Neural cell (in vitro differentiated cells): ENCODE measurements at regions not wholly inside any gene's neighbourhood (a gene's known extent, or its start where the extent isn't known, plus 50 kb on each side); places are given as distances from the start of the nearest gene placed in this dataset.

Experiments
- H2AFZ ChIP-seq: fragments of 200-600, 300-800 bp; sonication (generic), shearing (Covaris generic); 2 replicates; pipeline ENCODE4 v1.6.0; 2014; ENCODE audit warnings: low read depth, mild to moderate bottlenecking, antibody characterized with exemption, low read length, moderate library complexity
- H3F3A ChIP-seq: fragments of 200-600 bp; shearing (Covaris generic); 2 replicates; pipeline ENCODE4 v1.6.1; 2016; ENCODE audit warnings: mild to moderate bottlenecking, moderate library complexity, mixed read lengths, antibody characterized with exemption, low read length; ENCODE audit not compliant: insufficient read depth, poor library complexity, severe bottlenecking
- H3K27ac ChIP-seq: fragments of 200-600, 300-800 bp; sonication (generic), shearing (Covaris generic); 2 replicates; pipeline ENCODE4 v1.5.1; 2014; ENCODE audit warnings: mild to moderate bottlenecking, low read length, moderate library complexity
- H3K27me3 ChIP-seq: fragments of 300-800, 200-600 bp; sonication (generic), shearing (Covaris generic); 2 replicates; pipeline ENCODE4 v1.6.0; 2014; ENCODE audit warnings: mild to moderate bottlenecking, low read depth, low read length, moderate library complexity; ENCODE audit not compliant: insufficient read depth
- H3K36me3 ChIP-seq: fragments of 300-800, 200-600 bp; sonication (generic), shearing (Covaris generic); 2 replicates; pipeline ENCODE4 v1.5.1; 2014; ENCODE audit warnings: mild to moderate bottlenecking, antibody characterized with exemption, low read length, moderate library complexity; ENCODE audit not compliant: insufficient read depth
- H3K4me2 ChIP-seq: fragments of 300-800, 200-600 bp; sonication (generic), shearing (Covaris generic); 2 replicates; pipeline ENCODE4 v1.6.0; 2014; ENCODE audit warnings: mild to moderate bottlenecking, low read length
- H3K4me3 ChIP-seq: fragments of 300-800, 200-600 bp; sonication (generic), shearing (Covaris generic); 2 replicates; pipeline ENCODE4 v1.5.1; 2014; ENCODE audit warnings: mild to moderate bottlenecking, low read length, moderate library complexity
- H3K79me2 ChIP-seq: fragments of 200-600 bp; shearing (Covaris generic); replicated peaks from 2 replicates; pipeline ENCODE4 v1.6.0; 2014; ENCODE audit warnings: mild to moderate bottlenecking, low read length, moderate library complexity; ENCODE audit not compliant: insufficient read depth
- H3K9ac ChIP-seq: fragments of 300-800, 200-600 bp; sonication (generic), shearing (Covaris generic); 2 replicates; pipeline ENCODE4 v1.6.1; 2016; ENCODE audit warnings: mild to moderate bottlenecking, low read length, mixed read lengths
- H3K9me2 ChIP-seq: fragments of 200-600 bp; shearing (Covaris generic); 2 replicates; pipeline ENCODE4 v1.6.1; 2016; ENCODE audit warnings: mild to moderate bottlenecking, low read length, mixed read lengths; ENCODE audit not compliant: insufficient read depth
- H3K9me3 ChIP-seq: fragments of 200-600, 300-800 bp; sonication (generic), shearing (Covaris generic); 2 replicates; pipeline ENCODE4 v1.6.1; 2016; ENCODE audit warnings: mild to moderate bottlenecking, mixed run types, low read length, moderate library complexity, mixed read lengths
- H4K20me1 ChIP-seq: fragments of 200-600 bp; shearing (Covaris generic); 2 replicates; pipeline ENCODE4 v1.6.1; 2016; ENCODE audit warnings: mild to moderate bottlenecking, mixed run types; ENCODE audit not compliant: insufficient read depth
- EP300 ChIP-seq: fragments of 450-650 bp; conservative IDR thresholded peaks from 2 replicates; pipeline ENCODE4 v1.6.1; 2014; ENCODE audit warnings: antibody characterized with exemption, mild to moderate bottlenecking, moderate library complexity; ENCODE audit not compliant: poor library complexity, severe bottlenecking
- EZH2 ChIP-seq: fragments of 200-600, 300-800 bp; shearing (Covaris generic), sonication (generic); IDR thresholded peaks from 2 replicates; pipeline ENCODE4 v1.6.1; 2014; ENCODE audit warnings: antibody characterized with exemption, low read length, borderline replicate concordance, mild to moderate bottlenecking; ENCODE audit not compliant: insufficient read depth, poor library complexity, severe bottlenecking
- MXI1 ChIP-seq: fragments of 450-650 bp; conservative IDR thresholded peaks from 2 replicates; pipeline ENCODE4 v1.6.1; 2014; ENCODE audit warnings: antibody characterized with exemption, mild to moderate bottlenecking; ENCODE audit not compliant: poor library complexity, severe bottlenecking
- POLR2AphosphoS5 ChIP-seq: IDR thresholded peaks from 2 replicates; pipeline ENCODE4 v1.6.1; 2012
- RAD21 ChIP-seq: fragments of 450-650 bp; conservative IDR thresholded peaks from 2 replicates; pipeline ENCODE4 v1.6.1; 2014; ENCODE audit warnings: antibody characterized with exemption, mild to moderate bottlenecking, moderate library complexity
- SMC3 ChIP-seq: fragments of 450-650 bp; conservative IDR thresholded peaks from 2 replicates; pipeline ENCODE4 v1.6.1; 2014; ENCODE audit warnings: antibody characterized with exemption, mild to moderate bottlenecking, moderate library complexity; ENCODE audit not compliant: poor library complexity
- TAF1 ChIP-seq: IDR thresholded peaks from 2 replicates; pipeline ENCODE4 v1.6.1; 2012; ENCODE audit warnings: low read depth
- TF ChIP-seq, protein P1 (sequence below): IDR thresholded peaks from 2 replicates; pipeline ENCODE4 v1.6.1; 2012; ENCODE audit warnings: borderline replicate concordance
- TF ChIP-seq, protein P2 (sequence below): fragments of 450-650 bp; IDR thresholded peaks from 2 replicates; pipeline ENCODE4 v1.5.1; 2014; ENCODE audit warnings: antibody characterized with exemption, mild to moderate bottlenecking, moderate library complexity; ENCODE audit not compliant: poor library complexity, severe bottlenecking

DNA sequence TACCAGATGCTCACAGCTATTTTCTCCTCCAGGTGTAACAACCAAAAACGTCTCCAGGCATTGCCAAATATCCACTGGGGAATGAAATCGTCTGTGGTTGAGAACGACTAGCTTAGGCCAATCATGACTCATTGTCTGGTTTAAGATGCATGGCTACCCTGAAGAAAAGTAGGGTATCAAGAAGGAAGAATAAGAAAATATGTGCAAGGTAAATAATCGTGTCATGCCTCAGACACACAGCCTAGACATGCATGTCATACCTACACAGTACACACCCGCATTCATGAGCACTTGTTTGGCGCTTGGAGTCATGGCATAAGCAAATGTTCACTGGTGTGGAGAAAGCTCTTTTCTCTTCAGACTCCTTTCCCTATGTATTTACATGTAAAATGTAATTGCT, 745.7 kb downstream of the MAFB start:
- no peak overlapping the region for H3K27ac ChIP-seq
- no peak overlapping the region for H2AFZ ChIP-seq
- no peak for TF ChIP-seq POLR2AphosphoS5
- TF ChIP-seq EP300, result no peak
- TF ChIP-seq RAD21, result no peak
- TF ChIP-seq TAF1, result no peak
- TF ChIP-seq, protein P1, sequence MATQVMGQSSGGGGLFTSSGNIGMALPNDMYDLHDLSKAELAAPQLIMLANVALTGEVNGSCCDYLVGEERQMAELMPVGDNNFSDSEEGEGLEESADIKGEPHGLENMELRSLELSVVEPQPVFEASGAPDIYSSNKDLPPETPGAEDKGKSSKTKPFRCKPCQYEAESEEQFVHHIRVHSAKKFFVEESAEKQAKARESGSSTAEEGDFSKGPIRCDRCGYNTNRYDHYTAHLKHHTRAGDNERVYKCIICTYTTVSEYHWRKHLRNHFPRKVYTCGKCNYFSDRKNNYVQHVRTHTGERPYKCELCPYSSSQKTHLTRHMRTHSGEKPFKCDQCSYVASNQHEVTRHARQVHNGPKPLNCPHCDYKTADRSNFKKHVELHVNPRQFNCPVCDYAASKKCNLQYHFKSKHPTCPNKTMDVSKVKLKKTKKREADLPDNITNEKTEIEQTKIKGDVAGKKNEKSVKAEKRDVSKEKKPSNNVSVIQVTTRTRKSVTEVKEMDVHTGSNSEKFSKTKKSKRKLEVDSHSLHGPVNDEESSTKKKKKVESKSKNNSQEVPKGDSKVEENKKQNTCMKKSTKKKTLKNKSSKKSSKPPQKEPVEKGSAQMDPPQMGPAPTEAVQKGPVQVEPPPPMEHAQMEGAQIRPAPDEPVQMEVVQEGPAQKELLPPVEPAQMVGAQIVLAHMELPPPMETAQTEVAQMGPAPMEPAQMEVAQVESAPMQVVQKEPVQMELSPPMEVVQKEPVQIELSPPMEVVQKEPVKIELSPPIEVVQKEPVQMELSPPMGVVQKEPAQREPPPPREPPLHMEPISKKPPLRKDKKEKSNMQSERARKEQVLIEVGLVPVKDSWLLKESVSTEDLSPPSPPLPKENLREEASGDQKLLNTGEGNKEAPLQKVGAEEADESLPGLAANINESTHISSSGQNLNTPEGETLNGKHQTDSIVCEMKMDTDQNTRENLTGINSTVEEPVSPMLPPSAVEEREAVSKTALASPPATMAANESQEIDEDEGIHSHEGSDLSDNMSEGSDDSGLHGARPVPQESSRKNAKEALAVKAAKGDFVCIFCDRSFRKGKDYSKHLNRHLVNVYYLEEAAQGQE, result no peak
- TF ChIP-seq, protein P2, sequence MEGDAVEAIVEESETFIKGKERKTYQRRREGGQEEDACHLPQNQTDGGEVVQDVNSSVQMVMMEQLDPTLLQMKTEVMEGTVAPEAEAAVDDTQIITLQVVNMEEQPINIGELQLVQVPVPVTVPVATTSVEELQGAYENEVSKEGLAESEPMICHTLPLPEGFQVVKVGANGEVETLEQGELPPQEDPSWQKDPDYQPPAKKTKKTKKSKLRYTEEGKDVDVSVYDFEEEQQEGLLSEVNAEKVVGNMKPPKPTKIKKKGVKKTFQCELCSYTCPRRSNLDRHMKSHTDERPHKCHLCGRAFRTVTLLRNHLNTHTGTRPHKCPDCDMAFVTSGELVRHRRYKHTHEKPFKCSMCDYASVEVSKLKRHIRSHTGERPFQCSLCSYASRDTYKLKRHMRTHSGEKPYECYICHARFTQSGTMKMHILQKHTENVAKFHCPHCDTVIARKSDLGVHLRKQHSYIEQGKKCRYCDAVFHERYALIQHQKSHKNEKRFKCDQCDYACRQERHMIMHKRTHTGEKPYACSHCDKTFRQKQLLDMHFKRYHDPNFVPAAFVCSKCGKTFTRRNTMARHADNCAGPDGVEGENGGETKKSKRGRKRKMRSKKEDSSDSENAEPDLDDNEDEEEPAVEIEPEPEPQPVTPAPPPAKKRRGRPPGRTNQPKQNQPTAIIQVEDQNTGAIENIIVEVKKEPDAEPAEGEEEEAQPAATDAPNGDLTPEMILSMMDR, result no peak
- TF ChIP-seq MXI1, result no peak
- TF ChIP-seq EZH2, result no peak
- no peak for TF ChIP-seq SMC3
- H3K9me2 ChIP-seq, result no peaks in the 10 kb centered on the region
- H3F3A ChIP-seq, result no peaks in the 10 kb centered on the region
- H3K9ac ChIP-seq, result no peak overlapping the region
- no peaks in the 10 kb centered on the region for H3K9me3 ChIP-seq
- no peaks in the 10 kb centered on the region for H4K20me1 ChIP-seq
- H3K4me3 ChIP-seq, result no peak overlapping the region
- no peaks in the 10 kb centered on the region for H3K36me3 ChIP-seq
- H3K27me3 ChIP-seq, result no peaks in the 10 kb centered on the region
- no peaks in the 10 kb centered on the region for H3K79me2 ChIP-seq
- no peak overlapping the region for H3K4me2 ChIP-seq

- no peak for TF ChIP-seq EP300
- TF ChIP-seq MXI1, result no peak
- TF ChIP-seq TAF1, result no peak
- TF ChIP-seq, protein P2, result no peak
- TF ChIP-seq, protein P1, result no peak
- TF ChIP-seq POLR2AphosphoS5, result no peak
- no peak for TF ChIP-seq EZH2
- no peak for TF ChIP-seq SMC3
- no peak for TF ChIP-seq RAD21
- H3F3A ChIP-seq, result no peaks in the 10 kb centered on the region
- H3K4me2 ChIP-seq, result no peak overlapping the region
- no peak overlapping the region for H3K27ac ChIP-seq
- H3K9me3 ChIP-seq, result no peaks in the 10 kb centered on the region
- H4K20me1 ChIP-seq, result no peaks in the 10 kb centered on the region
- H3K9ac ChIP-seq, result no peak overlapping the region
- no peak overlapping the region for H2AFZ ChIP-seq
- no peaks in the 10 kb centered on the region for H3K36me3 ChIP-seq
- H3K4me3 ChIP-seq, result no peak overlapping the region
- H3K9me2 ChIP-seq, result no peaks in the 10 kb centered on the region
- no peaks in the 10 kb centered on the region for H3K79me2 ChIP-seq
- no peaks in the 10 kb centered on the region for H3K27me3 ChIP-seq
Measured at GRCh38 chr20:39941245-39941644, 747.8 kb downstream of the MAFB start.
